ENCODE measurements at regions not wholly inside any gene's neighbourhood (a gene's known extent, or its start where the extent isn't known, plus 50 kb on each side); places are given as distances from the start of the nearest gene placed in this dataset.

- TF ChIP-seq ELF1 (IDR thresholded peaks at IDR 0.05; ENCODE audit: borderline replicate concordance, low read depth), result no peak
- no peak for TF ChIP-seq ZFX (IDR thresholded peaks at IDR 0.05)
- no peak for TF ChIP-seq YY1 (IDR thresholded peaks at IDR 0.05; ENCODE audit: extremely low read depth, insufficient replicate concordance, low read depth, low read length)
- TF ChIP-seq SIN3A (IDR thresholded peaks at IDR 0.05; ENCODE audit: low read depth), result no peak
- no peak for TF ChIP-seq CTCF (IDR thresholded peaks at IDR 0.05 in 2 of 3, conservative IDR thresholded peaks at IDR 0.05 in 1 of 3; ENCODE audit: borderline replicate concordance in 1 of 3, insufficient read depth in 1 of 3, low read depth in 2 of 3, low read length in 2 of 3)
- no peak for TF ChIP-seq POLR2A (IDR thresholded peaks at IDR 0.05; ENCODE audit: borderline replicate concordance, extremely low read depth, insufficient read depth, insufficient read length)
- TF ChIP-seq FOSL1 (IDR thresholded peaks at IDR 0.05; ENCODE audit: low read depth), result no peak
- no peak for TF ChIP-seq CEBPB (IDR thresholded peaks at IDR 0.05; ENCODE audit: low read depth)
- TF ChIP-seq SP1 (IDR thresholded peaks at IDR 0.05; ENCODE audit: low read depth), result no peak
- no peak for TF ChIP-seq CBX3 (IDR thresholded peaks at IDR 0.05; ENCODE audit: low read depth)
- no peak for TF ChIP-seq MAX (IDR thresholded peaks at IDR 0.05)
- no peak for TF ChIP-seq ATF3 (IDR thresholded peaks at IDR 0.05)
- TF ChIP-seq POLR2AphosphoS5 (IDR thresholded peaks at IDR 0.05; ENCODE audit: low read depth, low read length), result no peak
Measured at GRCh38 chr4:167435786-167436185, 201.5 kb upstream of the SPOCK3 start (continued).

GRCh38 chr4:167443841-167444240 lies 209.5 kb upstream of the SPOCK3 start:
- RAD21 ChIA-PET (ENCODE audit: low non-redundant PET in 1 of 2, low total read pairs in 2 of 2, uncharacterized antibody in 2 of 2, unreplicated experiment in 2 of 2), result no interaction called here
- no peaks in the 10 kb centered on the region for H3K4me1 ChIP-seq (ENCODE audit: control insufficient read depth in 1 of 2, insufficient read depth in 2 of 2, low read length in 2 of 2)
- no peaks in the 10 kb centered on the region for H3K9me3 ChIP-seq (ENCODE audit: control insufficient read depth in 1 of 2, insufficient read depth in 1 of 2, low read depth in 1 of 2, low read length in 2 of 2)
- H3K79me2 ChIP-seq (ENCODE audit: insufficient read depth, low read length), result no peaks in the 10 kb centered on the region
- H4K20me1 ChIP-seq (ENCODE audit: insufficient read depth), result no peaks in the 10 kb centered on the region
- H3K4me3 ChIP-seq (replicated peaks in 1 of 2; ENCODE audit: low read depth in 1 of 2, low read length in 2 of 2), result no peak overlapping the region
- CTCF ChIA-PET, result no interaction called here
- H3K36me3 ChIP-seq (ENCODE audit: control insufficient read depth in 1 of 2, insufficient read depth in 2 of 2, low read length in 2 of 2), result no peaks in the 10 kb centered on the region
- TF ChIP-seq TCF7L2 (IDR thresholded peaks at IDR 0.05; ENCODE audit: borderline replicate concordance, extremely low read depth, insufficient read depth, insufficient read length) (no peak), EZH2phosphoT487 (IDR thresholded peaks at IDR 0.05; ENCODE audit: borderline replicate concordance) (no peak), YY1 (IDR thresholded peaks at IDR 0.05; ENCODE audit: extremely low read depth, insufficient replicate concordance, low read depth, low read length) (no peak), FOSL1 (IDR thresholded peaks at IDR 0.05; ENCODE audit: low read depth) (no peak), REST (IDR thresholded peaks at IDR 0.05; ENCODE audit: low read depth) (no peak), CEBPB (IDR thresholded peaks at IDR 0.05; ENCODE audit: low read depth) (no peak), POLR2AphosphoS5 (IDR thresholded peaks at IDR 0.05; ENCODE audit: low read depth, low read length) (no peak), ATF3 (IDR thresholded peaks at IDR 0.05) (no peak), ZNF274 (IDR thresholded peaks at IDR 0.05; ENCODE audit: low read depth, low read length) (no peak), MAX (IDR thresholded peaks at IDR 0.05) (no peak), SIN3A (IDR thresholded peaks at IDR 0.05; ENCODE audit: low read depth) (no peak)
- H3K9me2 ChIP-seq (ENCODE audit: insufficient read depth), result no peaks in the 10 kb centered on the region
- no peak overlapping the region for H2AFZ ChIP-seq (ENCODE audit: low read depth, low read length, poor library complexity, severe bottlenecking)
- no peak overlapping the region for H3K9ac ChIP-seq (ENCODE audit: low read length)
- no peaks in the 10 kb centered on the region for H3K27me3 ChIP-seq (ENCODE audit: insufficient read depth, low read length)
- H3K4me2 ChIP-seq (ENCODE audit: low read length), result no peak overlapping the region
- DNase-seq (ENCODE audit: low read depth, low spot score) (no peak), ATAC-seq (no peak)
- intact Hi-C loops (cut with micrococcal nuclease), result loop anchor here (10.0 kb wide), 1 partner anchor 711 kb away; no protein-coding TSS in a partner anchor
- BruUV-seq (replicated peaks), result no TSS peak
- POLR2A ChIA-PET, result no interaction called here
- H3K27ac ChIP-seq (ENCODE audit: low read depth, low read length), result no peak overlapping the region

Measured in HCT116 (cell line).